GF-D8 (cell line): ENCODE measurements at regions not wholly inside any gene's neighbourhood (a gene's known extent, or its start where the extent isn't known, plus 50 kb on each side); places are given as distances from the start of the nearest gene placed in this dataset.

ENCODE experiments used
- DNase-seq: peaks from one replicate; lab custom pipeline; 2025; lab: John Stamatoyannopoulos, UW

- no peak for DNase-seq
Observed at GRCh38 chr6:22940581-22941290, 371.4 kb downstream of the HDGFL1 start.

- no peak for DNase-seq
Observed at GRCh38 chr6:22942403-22942802, 373.0 kb downstream of the HDGFL1 start.

GRCh38 chr6:22943327-22943726 is 374.0 kb downstream of the HDGFL1 start:
- no peak for DNase-seq

GRCh38 chr6:22949967-22950366 is 380.6 kb downstream of the HDGFL1 start:
- DNase-seq: no peak

GRCh38 chr6:22952097-22952496 is 382.7 kb downstream of the HDGFL1 start:
- DNase-seq: no peak

- no peak for DNase-seq
Observed at GRCh38 chr6:22954749-22955385, 385.5 kb downstream of the HDGFL1 start.

GRCh38 chr6:22956029-22956681 is 386.8 kb downstream of the HDGFL1 start:
- DNase-seq: no peak

- no peak for DNase-seq
Observed at GRCh38 chr6:22958677-22959076, 389.3 kb downstream of the HDGFL1 start.

GRCh38 chr6:22959571-22959970 is 390.2 kb downstream of the HDGFL1 start:
- DNase-seq: no peak

GRCh38 chr6:22964334-22964733 is 395.0 kb downstream of the HDGFL1 start:
- DNase-seq: no peak

GRCh38 chr6:22965889-22966288 is 396.5 kb downstream of the HDGFL1 start:
- no peak for DNase-seq

- no peak for DNase-seq
Observed at GRCh38 chr6:22966691-22967422, 397.5 kb downstream of the HDGFL1 start.

- no peak for DNase-seq
Observed at GRCh38 chr6:22970004-22970403, 400.6 kb downstream of the HDGFL1 start.

- no peak for DNase-seq
Observed at GRCh38 chr6:22972771-22973170, 403.4 kb downstream of the HDGFL1 start.

- DNase-seq: no peak
Observed at GRCh38 chr6:22975079-22975478, 405.7 kb downstream of the HDGFL1 start.

GRCh38 chr6:22980446-22980845 is 411.1 kb downstream of the HDGFL1 start:
- no peak for DNase-seq

- DNase-seq: no peak
Observed at GRCh38 chr6:23002044-23002619, 432.8 kb downstream of the HDGFL1 start.

- DNase-seq: no peak
Observed at GRCh38 chr6:23003671-23004467, 434.5 kb downstream of the HDGFL1 start.

- no peak for DNase-seq
Observed at GRCh38 chr6:23006656-23007055, 437.3 kb downstream of the HDGFL1 start.

GRCh38 chr6:23011615-23012014 is 442.2 kb downstream of the HDGFL1 start:
- DNase-seq: no peak

- DNase-seq: no peak
Observed at GRCh38 chr6:23013776-23014175, 444.4 kb downstream of the HDGFL1 start.
